Lower leg skin (tissue), 4 donors: ENCODE measurements at regions not wholly inside any gene's neighbourhood (a gene's known extent, or its start where the extent isn't known, plus 50 kb on each side); places are given as distances from the start of the nearest gene placed in this dataset.

Source experiments
- DNase-seq, 2 donors: peaks; one replicate each; pipeline ENCODE4 v3.0.0-alpha.2; 2019; ENCODE audit warnings: low spot score in 2 of 2
- H3K4me3 ChIP-seq: fragments of 200-600 bp; sonication (generic); 2 replicates; pipeline ENCODE4 v1.5.1; 2017; ENCODE audit warnings: mild to moderate bottlenecking, low read depth; ENCODE audit not compliant: poor library complexity, severe bottlenecking
- POLR2A ChIP-seq, 2 donors: fragments of 450-650 bp; IDR thresholded peaks; one replicate each; pipeline ENCODE4 v1.6.1; 2016 to 2017; ENCODE audit warnings: antibody characterized with exemption in 2 of 2, mild to moderate bottlenecking in 1 of 2, moderate library complexity in 1 of 2
- WGBS, 2 donors: methylation state at CpG; one replicate each; pipeline ENCODE4 v1.1.5; 2018; 5-methylcytosine and 5-hydroxymethylcytosine counted together
- intact Hi-C: fragments of 100-400 bp; cut with DNase I; formaldehyde crosslinking; loops from one replicate; pipeline ENCODE4 v1.15.0; 2023; ENCODE audit warnings: low total_unique reads
- TF ChIP-seq, protein P1 (sequence below), 3 donors: fragments of 450-650 bp; IDR thresholded peaks; one replicate each; pipeline ENCODE4 v1.5.1; 2016; ENCODE audit warnings: antibody characterized with exemption in 3 of 3, mild to moderate bottlenecking in 3 of 3, moderate library complexity in 2 of 3

DNA sequence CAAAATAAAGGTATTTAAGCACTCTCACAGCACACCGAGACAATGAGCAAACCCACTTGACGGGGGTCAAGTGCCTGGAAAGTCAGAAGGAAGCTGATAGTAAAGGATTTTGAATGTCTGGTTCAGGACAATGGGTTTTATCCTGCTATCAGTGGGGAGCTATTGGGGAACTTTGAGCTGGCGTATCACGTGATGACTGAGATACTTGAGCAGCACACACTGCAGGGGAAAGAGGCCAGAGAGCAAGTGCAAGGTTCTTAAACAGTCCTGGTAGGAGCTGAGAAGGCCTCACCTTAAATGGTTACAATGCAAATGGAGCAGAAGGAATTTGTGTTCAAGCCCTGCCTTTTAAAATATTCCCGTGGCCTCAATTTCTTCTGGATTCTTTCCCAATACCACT is 225.3 kb downstream of the LACC1 start:
- intact Hi-C loops = no loop called here
- 74 to 75% methylated on average over 5 of the region's 5 CpGs for WGBS, 2 donors
- no peak for TF ChIP-seq POLR2A (IDR thresholded peaks at IDR 0.05)
- TF ChIP-seq, protein P1, sequence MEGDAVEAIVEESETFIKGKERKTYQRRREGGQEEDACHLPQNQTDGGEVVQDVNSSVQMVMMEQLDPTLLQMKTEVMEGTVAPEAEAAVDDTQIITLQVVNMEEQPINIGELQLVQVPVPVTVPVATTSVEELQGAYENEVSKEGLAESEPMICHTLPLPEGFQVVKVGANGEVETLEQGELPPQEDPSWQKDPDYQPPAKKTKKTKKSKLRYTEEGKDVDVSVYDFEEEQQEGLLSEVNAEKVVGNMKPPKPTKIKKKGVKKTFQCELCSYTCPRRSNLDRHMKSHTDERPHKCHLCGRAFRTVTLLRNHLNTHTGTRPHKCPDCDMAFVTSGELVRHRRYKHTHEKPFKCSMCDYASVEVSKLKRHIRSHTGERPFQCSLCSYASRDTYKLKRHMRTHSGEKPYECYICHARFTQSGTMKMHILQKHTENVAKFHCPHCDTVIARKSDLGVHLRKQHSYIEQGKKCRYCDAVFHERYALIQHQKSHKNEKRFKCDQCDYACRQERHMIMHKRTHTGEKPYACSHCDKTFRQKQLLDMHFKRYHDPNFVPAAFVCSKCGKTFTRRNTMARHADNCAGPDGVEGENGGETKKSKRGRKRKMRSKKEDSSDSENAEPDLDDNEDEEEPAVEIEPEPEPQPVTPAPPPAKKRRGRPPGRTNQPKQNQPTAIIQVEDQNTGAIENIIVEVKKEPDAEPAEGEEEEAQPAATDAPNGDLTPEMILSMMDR (IDR thresholded peaks at IDR 0.05) = no peak
- H3K4me3 ChIP-seq = no peak overlapping the region
- DNase-seq = no peak

DNA sequence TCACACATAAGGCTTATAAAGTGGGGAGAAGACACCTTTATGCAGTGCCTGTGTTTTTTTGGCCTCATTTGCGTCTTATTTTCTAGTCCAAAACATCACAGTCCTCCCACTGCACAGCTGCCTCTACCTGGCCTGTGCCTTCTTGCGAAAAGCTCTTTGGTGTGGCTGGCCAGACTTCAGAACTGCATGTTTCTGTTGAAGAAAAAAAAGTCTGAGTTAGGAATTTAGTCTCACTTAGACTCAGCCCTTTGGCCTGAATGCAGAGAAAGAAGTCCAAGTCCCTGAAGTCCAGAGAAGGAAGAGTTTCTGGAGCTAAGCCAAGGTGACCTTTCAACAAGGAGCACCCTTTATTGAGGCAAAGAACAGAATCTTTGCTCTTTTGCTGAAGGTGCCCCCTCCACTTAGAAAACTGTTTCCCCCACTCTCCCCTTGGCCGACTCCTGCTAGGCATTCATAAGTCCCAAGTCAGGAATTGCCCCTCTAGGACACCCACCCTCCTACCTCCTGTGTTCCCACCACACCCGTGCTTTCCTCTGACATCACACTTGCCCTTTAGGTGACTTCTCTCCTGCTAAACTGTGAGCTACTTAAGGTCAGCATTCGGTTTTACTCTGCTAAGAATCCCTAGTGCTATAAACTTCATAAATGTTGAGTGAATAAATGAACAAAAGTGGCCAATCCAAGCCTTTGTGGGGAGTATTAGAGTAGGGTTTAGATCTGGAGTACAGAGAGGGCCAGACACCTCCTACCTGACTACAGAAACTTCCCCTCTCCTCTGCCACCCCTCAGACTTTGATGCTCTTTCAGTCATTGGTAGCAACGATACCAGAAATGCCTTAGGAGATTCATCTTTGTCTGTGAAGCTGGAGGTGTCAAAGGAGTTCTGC is 226.8 kb downstream of the LACC1 start:
- TF ChIP-seq, protein P1 (IDR thresholded peaks at IDR 0.05) = no peak
- no peak for TF ChIP-seq POLR2A (IDR thresholded peaks at IDR 0.05)
- no peak for DNase-seq
- WGBS, 2 donors = 65 to 67% methylated on average over 6 of the region's 6 CpGs
- intact Hi-C loops = no loop called here
- no peak overlapping the region for H3K4me3 ChIP-seq

GRCh38 chr13:44107357-44108121 is 227.8 kb downstream of the LACC1 start:
- DNase-seq = no peak
- TF ChIP-seq, protein P1 (IDR thresholded peaks at IDR 0.05) = no peak
- TF ChIP-seq POLR2A (IDR thresholded peaks at IDR 0.05) = no peak
- no peak overlapping the region for H3K4me3 ChIP-seq
- intact Hi-C loops = no loop called here
- WGBS, 2 donors = 69 to 72% methylated on average over 10 of the region's 10 CpGs

DNA sequence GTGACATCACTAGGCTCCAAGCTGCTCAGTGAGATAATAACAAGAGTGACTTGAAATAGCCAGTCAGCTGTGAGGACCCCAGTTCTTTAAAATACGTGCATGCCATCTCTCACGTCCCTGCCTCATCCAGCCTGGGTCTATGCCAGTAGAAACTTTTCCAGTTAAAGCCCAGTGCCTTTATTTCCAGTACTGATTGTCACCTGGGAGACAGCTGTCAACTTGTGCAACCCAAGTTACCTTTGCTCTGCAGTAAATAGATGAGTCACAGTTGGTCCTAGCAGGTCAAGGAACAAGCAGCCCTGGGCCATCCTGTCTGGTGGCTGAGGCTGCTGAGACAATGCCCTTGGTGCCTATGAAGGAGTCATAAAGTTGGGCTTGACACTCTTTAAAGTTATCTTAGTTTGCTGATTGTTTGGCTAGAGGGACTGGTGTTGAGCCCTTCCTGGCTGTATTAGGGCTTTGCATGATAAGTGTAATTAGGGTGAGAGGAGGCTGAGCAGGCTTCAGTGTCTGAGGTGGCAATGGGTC is 228.7 kb downstream of the LACC1 start:
- TF ChIP-seq POLR2A (IDR thresholded peaks at IDR 0.05) = no peak
- TF ChIP-seq, protein P1 (IDR thresholded peaks at IDR 0.05) = peak in 1 of 3 donors; percentile 16
- WGBS, 2 donors = 35 to 40% methylated on average over 2 of the region's 2 CpGs
- H3K4me3 ChIP-seq = no peak overlapping the region
- intact Hi-C loops = no loop called here
- DNase-seq = no peak

GRCh38 chr13:44110091-44110621 is 230.5 kb downstream of the LACC1 start:
- DNase-seq = no peak
- 64% methylated on average over 7 of the region's 7 CpGs for WGBS, 2 donors
- no peak overlapping the region for H3K4me3 ChIP-seq
- TF ChIP-seq POLR2A (IDR thresholded peaks at IDR 0.05) = no peak
- TF ChIP-seq, protein P1 (IDR thresholded peaks at IDR 0.05) = no peak
- intact Hi-C loops = no loop called here
